BE2C (cell line): ENCODE measurements at regions not wholly inside any gene's neighbourhood (a gene's known extent, or its start where the extent isn't known, plus 50 kb on each side); places are given as distances from the start of the nearest gene placed in this dataset.

Source experiments
- DNase-seq: peaks from one replicate; pipeline ENCODE4 v3.0.0-alpha.2; 2020
- H3K27me3 ChIP-seq: fragments of 250-450 bp; sonication (Bioruptor Pico); 2 replicates; pipeline ENCODE4 v1.5.1; 2020; ENCODE audit warnings: mild to moderate bottlenecking
- H3K36me3 ChIP-seq: fragments of 250-450 bp; sonication (Bioruptor Pico); 2 replicates; pipeline ENCODE4 v1.5.1; 2020; ENCODE audit warnings: mild to moderate bottlenecking
- H3K4me1 ChIP-seq: fragments of 250-450 bp; sonication (Bioruptor Pico); 2 replicates; pipeline ENCODE4 v1.5.1; 2020
- H3K4me3 ChIP-seq: 2 replicates; pipeline ENCODE4 v1.5.1; 2011; ENCODE audit warnings: low read depth, low read length
- H3K9me3 ChIP-seq: fragments of 250-450 bp; sonication (Bioruptor Pico); 2 replicates; pipeline ENCODE4 v1.5.1; 2020
- TF ChIP-seq, protein P1 (sequence below): IDR thresholded peaks from 2 replicates; pipeline ENCODE4 v1.5.1; 2012; ENCODE audit warnings: mild to moderate bottlenecking, low read depth, low read length

DNA sequence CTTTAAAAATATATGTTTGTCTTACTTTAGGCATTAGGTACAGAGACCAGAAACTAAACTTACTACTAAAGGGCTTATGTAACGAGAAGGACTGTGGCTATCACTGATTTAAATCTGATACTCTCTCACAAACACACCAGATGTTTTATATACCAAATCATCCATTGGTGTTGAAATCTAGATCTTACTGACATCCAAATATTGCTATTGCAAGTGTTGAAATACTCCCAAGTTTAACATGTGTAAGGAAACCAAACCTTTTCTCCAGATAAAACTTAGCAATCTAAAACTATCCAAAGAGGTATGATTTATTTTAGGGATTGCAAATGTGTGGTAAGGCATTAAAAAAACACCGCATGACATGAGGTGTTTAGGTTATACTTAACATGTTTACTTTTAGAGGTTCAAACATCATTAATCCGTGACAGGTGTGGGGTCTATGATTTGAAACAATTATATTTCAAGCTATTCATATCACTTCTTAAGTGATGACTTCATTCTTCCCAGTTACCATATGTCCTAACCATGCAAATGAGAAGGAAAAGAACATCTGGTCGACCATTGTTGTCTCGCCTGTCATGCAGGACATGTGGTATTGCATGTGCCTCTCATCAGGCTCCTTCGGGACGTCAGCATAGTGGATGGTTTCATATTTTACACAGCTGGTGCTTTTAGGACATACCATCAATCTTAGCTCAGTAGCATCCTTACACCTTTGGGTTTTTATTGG, 168.3 kb upstream of the SPACA1 start:
- Histone ChIP-seq H3K9me3 (no peaks in the 10 kb centered on the region), H3K27me3 (peaks cover 13% of the 10 kb centered on the region), H3K4me1 (no peaks in the 10 kb centered on the region), H3K4me3 (no peak overlapping the region), H3K36me3 (no peaks in the 10 kb centered on the region)
- DNase-seq = no peak
- TF ChIP-seq, protein P1, sequence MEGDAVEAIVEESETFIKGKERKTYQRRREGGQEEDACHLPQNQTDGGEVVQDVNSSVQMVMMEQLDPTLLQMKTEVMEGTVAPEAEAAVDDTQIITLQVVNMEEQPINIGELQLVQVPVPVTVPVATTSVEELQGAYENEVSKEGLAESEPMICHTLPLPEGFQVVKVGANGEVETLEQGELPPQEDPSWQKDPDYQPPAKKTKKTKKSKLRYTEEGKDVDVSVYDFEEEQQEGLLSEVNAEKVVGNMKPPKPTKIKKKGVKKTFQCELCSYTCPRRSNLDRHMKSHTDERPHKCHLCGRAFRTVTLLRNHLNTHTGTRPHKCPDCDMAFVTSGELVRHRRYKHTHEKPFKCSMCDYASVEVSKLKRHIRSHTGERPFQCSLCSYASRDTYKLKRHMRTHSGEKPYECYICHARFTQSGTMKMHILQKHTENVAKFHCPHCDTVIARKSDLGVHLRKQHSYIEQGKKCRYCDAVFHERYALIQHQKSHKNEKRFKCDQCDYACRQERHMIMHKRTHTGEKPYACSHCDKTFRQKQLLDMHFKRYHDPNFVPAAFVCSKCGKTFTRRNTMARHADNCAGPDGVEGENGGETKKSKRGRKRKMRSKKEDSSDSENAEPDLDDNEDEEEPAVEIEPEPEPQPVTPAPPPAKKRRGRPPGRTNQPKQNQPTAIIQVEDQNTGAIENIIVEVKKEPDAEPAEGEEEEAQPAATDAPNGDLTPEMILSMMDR = no peak

DNA sequence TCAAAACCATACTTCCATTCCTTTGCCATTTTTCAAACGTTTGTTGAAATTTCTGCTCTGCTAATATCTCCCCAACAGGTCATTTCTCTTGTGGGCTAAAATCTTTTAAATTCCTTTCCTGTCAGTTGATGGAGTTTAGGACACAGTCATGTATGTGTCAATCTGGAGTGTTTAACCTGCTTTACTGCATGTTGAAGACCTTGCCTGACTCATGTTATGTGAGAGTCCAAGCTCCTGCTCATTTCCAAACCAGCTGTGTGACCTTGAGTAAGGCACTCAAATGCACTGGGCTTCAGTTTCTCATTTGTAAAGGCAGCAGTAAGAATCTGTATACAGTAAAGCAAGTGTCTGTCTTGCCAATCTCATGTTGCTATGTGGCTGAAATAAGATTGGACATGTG, 171.9 kb upstream of the SPACA1 start:
- Histone ChIP-seq H3K9me3 (no peaks in the 10 kb centered on the region), H3K27me3 (peaks cover 13% of the 10 kb centered on the region), H3K4me1 (no peaks in the 10 kb centered on the region), H3K36me3 (no peaks in the 10 kb centered on the region), H3K4me3 (no peak overlapping the region)
- TF ChIP-seq, protein P1 = no peak
- no peak for DNase-seq

DNA sequence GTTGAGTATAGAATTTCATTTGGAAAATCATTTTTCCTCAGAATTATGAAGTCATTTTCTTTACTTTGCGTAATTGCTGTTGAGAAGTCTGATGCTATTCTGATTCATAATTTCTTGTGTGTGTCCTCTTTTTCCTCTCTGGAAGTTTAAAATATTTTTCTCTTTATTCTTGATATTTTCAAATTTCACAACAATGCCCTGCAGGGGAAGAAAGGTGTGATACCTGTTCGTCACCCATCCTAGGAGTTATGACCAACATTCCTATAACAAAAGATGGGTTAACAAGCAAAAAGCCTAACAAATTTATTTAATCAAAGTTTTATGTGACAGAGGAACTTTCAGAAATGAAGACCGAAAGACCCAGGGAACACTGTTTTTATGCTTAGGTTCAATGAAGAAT, 171.5 kb upstream of the AKIRIN2 start:
- no peaks in the 10 kb centered on the region for H3K36me3 ChIP-seq
- TF ChIP-seq, protein P1 = no peak
- no peak for DNase-seq

DNA sequence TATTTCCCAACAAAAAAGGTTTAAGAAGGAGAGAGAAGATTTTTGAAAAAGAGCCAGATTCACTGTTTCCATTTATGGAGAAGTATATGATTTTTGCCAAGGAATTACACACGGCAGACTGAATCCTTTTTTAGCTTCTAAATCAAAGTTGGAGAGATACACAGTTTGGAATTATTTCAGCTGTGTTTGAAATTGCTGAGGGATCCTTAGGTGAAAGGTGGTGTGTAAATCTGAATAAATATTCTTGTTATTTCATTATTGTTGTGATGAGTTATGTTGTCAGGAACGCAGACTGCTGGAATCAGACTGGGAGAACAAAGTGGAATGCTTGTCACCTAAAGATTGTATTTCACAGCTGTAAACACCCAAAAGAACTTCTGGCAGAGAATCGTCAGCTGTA, 168.5 kb upstream of the AKIRIN2 start:
- Histone ChIP-seq H3K36me3 (no peaks in the 10 kb centered on the region), H3K9me3 (no peaks in the 10 kb centered on the region), H3K4me1 (no peaks in the 10 kb centered on the region), H3K4me3 (no peak overlapping the region), H3K27me3 (no peaks in the 10 kb centered on the region; the same call in none of the 2 replicates)
- TF ChIP-seq, protein P1 = no peak
- no peak for DNase-seq

More for the DNA sequence above, 171.5 kb upstream of the AKIRIN2 start:
- Histone ChIP-seq H3K9me3 (no peaks in the 10 kb centered on the region), H3K4me3 (no peak overlapping the region), H3K27me3 (peaks cover 8% of the 10 kb centered on the region), H3K4me1 (no peaks in the 10 kb centered on the region)

DNA sequence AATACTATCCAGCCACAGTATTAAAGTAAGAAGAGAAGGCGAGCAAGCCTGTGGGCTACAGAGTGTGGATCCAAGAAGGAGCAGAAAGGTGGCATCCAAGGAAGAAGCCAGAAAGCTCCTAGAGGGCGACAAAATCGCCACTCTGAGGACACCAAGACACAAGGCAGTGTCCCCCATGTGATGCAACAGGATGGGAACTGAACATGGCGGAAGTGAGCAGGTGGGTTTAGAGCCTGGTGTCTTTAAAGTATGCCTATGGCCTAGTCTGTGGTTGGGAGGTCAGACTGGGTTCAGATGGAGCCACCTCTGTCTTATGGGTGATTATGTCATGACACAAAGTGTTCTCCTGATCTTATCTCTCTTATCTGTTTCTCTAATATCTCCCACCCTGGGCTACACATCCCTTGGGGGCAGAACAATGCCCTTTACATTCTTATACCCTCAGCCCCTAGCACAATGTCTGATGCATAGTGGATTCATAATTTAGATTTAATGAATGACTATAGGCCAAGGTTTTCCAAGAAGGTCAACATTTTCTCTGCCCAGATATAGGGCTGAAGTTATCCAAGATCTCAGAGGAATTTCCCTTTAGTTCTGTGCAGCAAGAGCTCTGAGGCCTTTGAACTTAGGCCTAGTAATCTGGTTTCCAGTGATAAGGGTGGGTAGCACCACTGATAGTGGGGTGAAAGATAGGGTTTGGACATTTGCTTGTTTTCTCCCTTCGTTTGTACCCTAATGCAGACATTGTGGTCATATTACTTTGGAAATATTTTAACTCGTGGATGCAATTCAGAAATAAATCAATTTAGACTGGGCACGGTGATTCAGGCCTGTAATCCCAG, 167.3 kb upstream of the AKIRIN2 start:
- H3K36me3 ChIP-seq = no peaks in the 10 kb centered on the region
- H3K4me3 ChIP-seq = no peak overlapping the region
- no peak for DNase-seq
- no peaks in the 10 kb centered on the region; the same call in 1 of the 2 replicates for H3K27me3 ChIP-seq
- no peaks in the 10 kb centered on the region for H3K4me1 ChIP-seq
- no peaks in the 10 kb centered on the region for H3K9me3 ChIP-seq
- TF ChIP-seq, protein P1 = no peak

DNA sequence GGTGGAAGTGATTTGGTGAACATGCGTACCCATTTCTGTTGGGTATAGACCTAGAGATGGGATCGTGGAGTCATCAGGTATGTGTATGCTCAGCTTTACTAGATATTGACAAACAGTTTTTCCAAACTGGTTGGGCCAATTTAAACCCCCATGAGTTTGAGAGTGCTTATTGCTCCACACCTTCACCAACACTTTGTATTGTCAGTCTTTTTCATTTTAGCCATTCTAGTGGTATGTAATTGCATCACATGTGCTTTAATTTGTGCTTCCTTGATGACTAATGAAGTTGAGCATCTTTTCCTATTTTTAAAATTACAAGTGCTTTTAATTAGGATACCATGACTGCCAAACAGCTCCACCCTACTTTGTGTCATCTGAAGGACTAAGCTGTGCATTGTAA, 158.9 kb upstream of the AKIRIN2 start:
- Histone ChIP-seq H3K4me1 (no peaks in the 10 kb centered on the region), H3K36me3 (no peaks in the 10 kb centered on the region), H3K4me3 (no peak overlapping the region), H3K9me3 (no peaks in the 10 kb centered on the region), H3K27me3 (peaks cover 11% of the 10 kb centered on the region)
- TF ChIP-seq, protein P1 = no peak
- no peak for DNase-seq
